ENCODE measurements at regions not wholly inside any gene's neighbourhood (a gene's known extent, or its start where the extent isn't known, plus 50 kb on each side); places are given as distances from the start of the nearest gene placed in this dataset.
"Not testable (repeated sequence)": the region's sequence is repeated elsewhere in the genome, so short reads cannot be mapped to it uniquely, and the experiment has no call there.

DNA sequence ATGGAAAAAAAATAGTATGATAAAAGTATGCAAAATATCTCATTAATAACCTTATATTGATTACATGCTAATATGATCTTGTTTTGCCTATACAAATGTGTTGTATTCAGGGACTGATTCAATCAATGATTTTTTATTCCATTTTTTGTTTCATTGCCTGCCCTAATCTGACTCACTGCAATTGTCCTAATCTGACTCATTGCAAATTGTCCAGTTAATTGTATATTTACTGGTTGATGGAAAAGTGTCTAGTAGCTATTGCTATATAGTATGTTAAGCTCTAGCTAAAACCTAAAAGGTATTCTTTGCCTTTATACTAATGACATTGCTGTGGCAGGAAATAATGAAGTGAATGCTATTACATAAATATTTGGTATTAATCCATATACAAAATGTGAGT is 728.9 kb upstream of the ZP4 start:
- DNase-seq: no peak

DNA sequence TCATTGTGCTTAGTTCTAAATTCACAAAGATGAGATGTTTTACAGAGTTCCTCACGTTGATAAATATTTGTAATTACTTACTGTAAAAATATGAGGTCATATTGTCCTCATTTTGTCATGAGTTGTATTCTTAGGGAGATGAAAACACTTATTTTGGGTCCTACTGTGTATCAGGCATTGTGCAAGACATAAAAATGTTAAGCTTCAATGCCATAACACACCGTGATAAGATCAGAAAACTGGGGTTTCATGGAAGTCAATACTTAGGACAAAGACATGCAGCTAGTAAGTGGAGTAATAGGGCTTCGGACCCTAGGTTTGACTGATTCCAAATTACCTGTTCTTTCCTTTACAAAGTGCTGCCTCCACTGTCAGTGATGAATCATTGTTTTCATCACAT is 720.7 kb upstream of the ZP4 start:
- no peak for DNase-seq

GRCh38 chr1:238608144-238608543 is 717.4 kb upstream of the ZP4 start:
- DNase-seq: no peak

DNA sequence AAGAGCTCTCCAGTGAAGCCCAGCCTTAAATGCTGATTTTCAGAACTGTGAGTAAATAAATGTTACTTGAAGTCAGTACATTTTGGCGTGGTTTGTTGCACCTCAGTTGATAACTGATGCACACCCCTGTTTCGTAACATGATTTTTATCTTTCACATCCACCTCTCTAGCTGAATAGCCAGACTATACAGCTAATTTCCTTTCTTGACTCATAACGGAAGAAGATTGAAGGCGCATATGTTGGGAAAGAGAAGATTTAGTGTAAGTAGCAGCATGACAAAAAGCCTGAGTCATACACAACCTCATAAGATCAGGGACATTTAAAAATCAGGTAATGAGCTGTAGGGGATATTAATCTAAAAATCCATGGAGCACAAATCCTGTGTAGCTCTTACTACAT is 716.2 kb upstream of the ZP4 start:
- no peak for DNase-seq

GRCh38 chr1:238606457-238606856 is 715.7 kb upstream of the ZP4 start:
- no peak for DNase-seq

DNA sequence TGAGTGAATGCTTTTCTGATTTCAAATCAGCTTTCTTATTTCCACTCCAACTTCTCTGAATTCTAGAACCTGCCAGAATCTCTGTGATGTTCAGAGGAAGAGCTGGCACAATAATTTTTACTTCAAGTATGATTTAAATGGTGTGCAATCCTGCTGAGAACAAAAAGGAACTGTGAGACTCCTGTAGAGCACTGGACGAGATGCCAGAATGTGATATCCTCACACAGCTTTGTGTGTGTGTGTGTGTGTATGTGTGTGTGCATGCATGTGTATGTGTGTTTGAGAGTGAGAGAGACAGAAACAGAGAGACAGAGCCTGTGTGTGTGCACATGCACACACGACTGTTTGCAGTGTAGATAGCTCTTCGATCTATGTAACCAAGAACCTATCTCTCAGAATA is 713.6 kb upstream of the ZP4 start:
- no peak for DNase-seq

GRCh38 chr1:238601604-238602003 is 710.9 kb upstream of the ZP4 start:
- DNase-seq: not testable (repeated sequence)

DNA sequence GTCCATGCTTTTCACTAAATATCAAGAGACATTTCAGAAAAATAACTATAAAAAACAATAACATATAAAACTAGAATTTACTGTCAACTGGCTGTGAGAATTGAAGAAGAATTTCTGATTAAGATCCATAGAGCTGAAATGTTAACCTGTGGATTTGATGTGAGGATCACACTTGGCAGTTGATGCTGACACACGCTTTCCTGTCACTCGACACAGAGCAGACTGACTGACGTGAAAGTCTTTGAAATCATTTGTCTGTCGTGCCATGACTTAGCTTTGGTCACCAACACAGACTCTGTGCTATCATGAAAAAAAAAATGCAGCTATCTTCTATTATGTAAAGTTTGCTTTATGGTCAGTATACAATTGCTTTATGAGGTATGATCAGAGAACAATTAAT is 706.0 kb upstream of the ZP4 start:
- no peak for DNase-seq

DNA sequence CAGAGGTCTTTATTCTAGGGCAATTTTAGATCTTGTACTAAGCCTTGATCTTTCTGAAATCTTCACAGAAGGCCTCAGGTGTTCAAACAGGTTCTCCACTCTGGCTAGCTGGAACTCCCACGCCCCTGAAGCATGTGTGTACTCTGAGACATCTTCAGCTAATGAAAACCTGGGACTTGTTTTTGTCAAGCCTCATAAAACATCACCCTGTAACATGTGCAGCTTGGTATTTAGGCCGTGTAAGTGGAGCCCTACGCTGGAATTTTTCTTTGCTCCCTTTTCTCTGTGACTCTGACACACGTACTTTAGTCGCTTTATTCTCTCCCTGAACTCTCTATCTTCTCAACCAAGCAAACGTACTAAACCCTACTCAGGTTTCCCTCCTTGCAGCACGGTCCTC is 701.9 kb upstream of the ZP4 start:
- no peak for DNase-seq

DNA sequence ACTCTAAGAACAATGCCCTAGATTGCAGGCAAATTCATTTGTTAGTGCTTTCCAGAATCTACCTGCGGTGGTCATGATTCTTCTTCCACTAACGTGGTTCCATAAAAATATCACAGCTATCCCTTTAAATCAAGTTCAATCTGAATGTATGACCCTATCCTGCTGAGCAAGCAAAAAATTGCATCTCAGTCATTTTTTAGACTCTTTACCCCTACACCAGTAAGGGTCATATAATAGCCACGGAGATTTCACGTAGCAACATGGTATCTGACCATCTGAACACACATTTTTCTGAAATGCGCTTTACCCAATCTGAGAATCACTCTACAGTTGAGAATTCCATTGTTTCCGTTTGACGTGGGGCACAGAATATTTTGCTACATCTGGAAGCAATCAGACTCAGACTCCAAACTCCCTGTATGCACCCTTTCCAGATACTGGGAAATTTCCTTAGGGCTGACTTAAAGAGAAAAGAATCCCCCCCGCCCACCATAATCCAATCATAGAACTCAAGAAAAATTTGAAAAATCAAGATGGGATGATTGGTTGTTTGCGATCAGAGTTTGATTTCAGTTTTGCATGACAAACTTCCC is 699.2 kb upstream of the ZP4 start:
- no peak for DNase-seq

- DNase-seq: no peak
Measured at GRCh38 chr1:238582816-238583215, 692.1 kb upstream of the ZP4 start.

GRCh38 chr1:238581332-238581731 is 690.6 kb upstream of the ZP4 start:
- no peak for DNase-seq

DNA sequence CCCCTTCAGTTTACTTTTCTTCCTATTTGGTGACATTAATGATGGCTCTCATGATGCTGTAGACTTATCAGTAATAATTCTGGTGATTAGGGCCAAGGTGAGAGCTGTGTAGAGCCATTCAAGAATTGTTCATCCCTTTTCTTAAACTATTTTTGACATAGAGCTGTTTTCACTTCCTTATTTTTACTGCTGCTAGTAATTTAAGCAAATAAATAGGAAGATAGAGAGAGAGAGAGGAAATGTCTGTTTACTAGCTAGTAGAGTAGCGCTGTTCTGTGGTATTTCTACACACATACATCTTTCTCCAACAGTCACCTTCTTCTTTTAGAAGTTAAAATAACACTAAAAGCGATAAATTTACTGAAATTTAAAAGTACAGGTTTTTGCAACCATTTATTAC is 678.0 kb upstream of the ZP4 start:
- DNase-seq: no peak

- no peak for DNase-seq
Measured at GRCh38 chr1:238562341-238562740, 671.6 kb upstream of the ZP4 start.

- DNase-seq: no peak
Measured at GRCh38 chr1:238558746-238559145, 668.0 kb upstream of the ZP4 start.

DNA sequence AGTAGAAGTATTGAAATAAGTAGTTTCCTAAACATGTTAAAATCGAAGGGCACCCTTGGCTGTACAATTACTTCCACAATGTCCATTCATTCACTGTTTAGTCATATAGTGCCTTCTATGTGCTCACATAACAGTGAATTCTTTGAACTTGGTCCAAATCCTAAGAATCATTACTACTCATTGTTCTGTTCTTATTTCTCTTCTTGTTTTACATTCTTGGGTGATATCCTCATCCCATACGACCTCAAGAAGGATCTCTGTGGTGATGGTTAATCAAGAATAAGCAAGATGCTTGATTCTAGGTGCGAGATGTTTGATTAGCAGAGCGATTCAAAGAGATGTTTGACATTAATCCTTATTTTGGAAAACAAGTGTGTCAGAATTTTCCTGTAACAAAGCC is 667.4 kb upstream of the ZP4 start:
- no peak for DNase-seq

DNA sequence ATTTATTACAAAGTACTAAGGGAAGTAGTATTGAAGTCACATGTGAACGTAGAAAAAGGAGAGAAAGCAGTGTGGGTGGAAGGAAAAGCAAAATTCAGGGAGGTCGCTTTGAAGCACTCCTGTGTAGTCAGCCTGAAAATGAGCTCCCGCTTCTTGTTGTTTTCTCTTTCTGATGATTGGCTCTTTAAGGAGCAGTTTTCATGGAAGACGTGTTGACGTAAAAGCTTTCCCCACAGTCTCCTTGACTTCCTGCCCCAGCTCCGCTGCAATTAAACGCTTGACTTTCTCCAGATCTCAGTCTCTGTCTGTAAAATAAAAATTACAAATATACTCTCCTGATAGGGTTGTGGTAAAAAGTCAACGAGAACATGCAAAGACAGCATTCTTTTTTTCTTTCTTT is 661.5 kb upstream of the ZP4 start:
- no peak for DNase-seq

DNA sequence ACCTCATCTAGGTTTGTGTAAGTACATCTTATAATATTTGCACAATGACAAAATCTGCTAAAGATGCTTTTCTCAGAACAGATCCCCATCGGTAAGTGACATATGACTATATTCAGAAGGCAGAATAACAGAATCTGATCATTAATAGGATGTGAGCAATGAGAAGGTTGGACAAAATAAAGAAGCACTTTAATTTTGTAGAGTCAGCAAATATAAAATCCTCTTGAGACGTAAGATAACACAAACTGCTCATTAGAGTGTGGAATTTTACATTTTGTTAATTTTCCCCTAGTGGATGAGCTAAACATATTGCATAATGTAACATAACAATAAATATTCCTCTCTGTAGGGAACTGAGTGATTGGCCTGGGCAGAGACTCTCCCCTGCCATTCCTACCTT is 658.4 kb upstream of the ZP4 start:
- no peak for DNase-seq

DNA sequence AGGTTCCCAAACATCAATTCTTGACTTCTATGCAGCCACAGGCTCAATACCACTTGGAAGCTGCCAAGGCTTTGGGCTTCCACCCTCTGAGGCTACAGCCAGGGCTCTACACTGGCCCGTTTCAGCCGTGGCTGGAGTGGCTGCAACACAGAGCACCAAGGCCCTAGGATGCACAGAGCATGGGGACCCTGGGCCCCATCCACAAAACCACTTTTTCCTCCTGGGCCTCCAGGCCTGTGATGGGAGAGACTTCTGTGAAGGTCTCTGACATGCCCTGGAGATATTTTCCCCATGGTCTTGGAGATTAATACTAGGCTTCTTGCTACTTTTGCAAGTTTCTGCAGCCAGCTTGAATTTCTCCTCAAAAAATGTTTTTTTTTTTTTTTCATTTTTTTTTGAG is 655.4 kb upstream of the ZP4 start:
- no peak for DNase-seq

DNA sequence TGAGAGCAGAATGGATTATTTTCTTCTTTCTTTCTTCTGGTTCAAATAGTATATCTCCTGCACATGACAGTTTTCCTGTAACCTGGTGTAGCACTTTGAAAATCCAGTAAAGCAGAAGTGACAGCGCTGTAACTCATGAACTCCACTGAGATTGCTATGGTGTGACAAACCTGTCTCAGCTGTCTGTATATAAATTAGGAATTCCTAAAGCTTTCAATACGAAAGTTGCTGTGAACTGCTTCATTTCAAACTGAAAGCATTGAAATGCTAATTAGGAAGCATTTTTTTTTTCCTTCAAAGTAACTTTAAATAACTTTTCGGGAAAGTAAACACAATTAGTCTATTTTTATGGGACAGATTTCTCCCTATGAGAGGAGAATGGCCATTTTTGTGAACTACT is 646.9 kb upstream of the ZP4 start:
- no peak for DNase-seq

DNA sequence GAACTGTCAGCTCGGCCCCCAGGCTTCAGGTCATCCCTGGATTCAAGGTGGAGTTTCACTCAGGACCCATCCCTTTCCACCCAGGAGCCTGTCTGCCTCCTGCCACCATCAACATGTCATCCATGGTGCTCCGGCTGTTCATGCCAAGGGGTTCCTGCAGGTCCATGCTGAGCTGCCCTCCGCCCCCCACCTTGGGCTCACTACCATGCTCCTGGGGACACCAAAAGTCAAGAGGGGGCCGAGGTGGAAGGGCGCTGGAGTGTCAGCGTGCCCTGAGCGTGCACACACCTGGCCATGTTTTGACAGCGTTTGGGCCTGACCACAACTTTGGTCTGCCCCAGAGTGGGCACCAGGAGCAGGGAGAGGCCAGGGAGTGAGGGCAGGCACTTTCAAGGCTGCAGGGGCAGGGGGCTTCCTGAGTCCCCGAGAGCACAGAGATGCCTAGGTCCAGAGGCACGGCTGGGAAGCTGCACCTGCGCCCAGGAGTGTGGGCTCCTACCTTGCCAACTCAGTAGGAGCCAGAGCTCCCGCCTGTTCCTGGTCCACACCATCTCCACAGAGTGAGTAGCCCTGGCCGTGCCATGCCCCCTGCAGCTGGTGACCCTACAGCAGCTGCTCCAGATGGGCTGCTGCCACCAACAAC is 639.6 kb upstream of the ZP4 start:
- no peak for DNase-seq

DNA sequence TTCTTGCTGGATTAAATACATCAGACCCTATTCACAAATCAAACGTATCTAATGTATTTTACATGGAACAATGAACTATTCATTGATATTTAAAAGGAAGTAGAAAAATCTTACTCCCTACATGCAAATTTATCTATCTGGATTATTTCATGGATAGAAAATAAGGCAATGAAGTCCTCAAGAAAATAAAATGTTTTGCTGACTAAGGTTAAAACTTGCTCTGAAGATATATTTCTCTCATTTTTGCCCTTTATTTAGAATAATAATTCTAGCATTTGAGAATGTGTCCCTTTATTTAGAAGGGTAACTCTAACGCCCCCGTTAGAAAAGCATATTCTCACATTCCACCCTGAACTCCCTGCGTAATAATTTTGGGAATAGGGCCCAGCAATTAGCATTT is 627.0 kb upstream of the ZP4 start:
- DNase-seq: no peak

DNA sequence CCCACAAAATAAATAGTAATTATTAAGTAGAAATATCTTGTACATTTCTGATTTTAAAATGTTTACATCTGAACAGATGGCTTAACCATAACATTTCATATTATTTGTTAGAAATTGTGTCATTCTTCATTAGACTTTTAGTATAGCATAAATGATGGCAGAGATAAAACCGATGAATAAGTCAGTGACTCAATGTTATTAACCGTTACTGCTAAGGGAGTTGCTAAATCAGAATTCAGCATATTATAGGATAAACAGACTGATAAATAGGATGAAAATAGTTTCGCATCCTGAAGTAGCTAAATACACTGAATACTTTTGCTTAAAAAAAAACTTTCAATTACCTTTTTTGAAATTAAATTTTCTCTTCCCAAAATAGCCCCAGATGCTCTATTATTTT is 610.6 kb upstream of the ZP4 start:
- DNase-seq: no peak

- no peak for DNase-seq
Measured at GRCh38 chr1:238499021-238499420, 608.3 kb upstream of the ZP4 start.

GRCh38 chr1:238492271-238492670 is 601.5 kb upstream of the ZP4 start:
- no peak for DNase-seq

GRCh38 chr1:238491265-238491664 is 600.5 kb upstream of the ZP4 start:
- no peak for DNase-seq

All from NCI-H1092 (cell line).